Activated CD8-positive, alpha-beta memory T cell treated with anti-CD3 and anti-CD28 coated beads for 4 hours (primary cell): ENCODE measurements at regions not wholly inside any gene's neighbourhood (a gene's known extent, or its start where the extent isn't known, plus 50 kb on each side); places are given as distances from the start of the nearest gene placed in this dataset.

Experiments used
- DNase-seq, 2 donors: peaks; one replicate each; pipeline ENCODE4 v3.0.0-alpha.2; 2020; ENCODE audit warnings: low read depth in 2 of 2

DNA sequence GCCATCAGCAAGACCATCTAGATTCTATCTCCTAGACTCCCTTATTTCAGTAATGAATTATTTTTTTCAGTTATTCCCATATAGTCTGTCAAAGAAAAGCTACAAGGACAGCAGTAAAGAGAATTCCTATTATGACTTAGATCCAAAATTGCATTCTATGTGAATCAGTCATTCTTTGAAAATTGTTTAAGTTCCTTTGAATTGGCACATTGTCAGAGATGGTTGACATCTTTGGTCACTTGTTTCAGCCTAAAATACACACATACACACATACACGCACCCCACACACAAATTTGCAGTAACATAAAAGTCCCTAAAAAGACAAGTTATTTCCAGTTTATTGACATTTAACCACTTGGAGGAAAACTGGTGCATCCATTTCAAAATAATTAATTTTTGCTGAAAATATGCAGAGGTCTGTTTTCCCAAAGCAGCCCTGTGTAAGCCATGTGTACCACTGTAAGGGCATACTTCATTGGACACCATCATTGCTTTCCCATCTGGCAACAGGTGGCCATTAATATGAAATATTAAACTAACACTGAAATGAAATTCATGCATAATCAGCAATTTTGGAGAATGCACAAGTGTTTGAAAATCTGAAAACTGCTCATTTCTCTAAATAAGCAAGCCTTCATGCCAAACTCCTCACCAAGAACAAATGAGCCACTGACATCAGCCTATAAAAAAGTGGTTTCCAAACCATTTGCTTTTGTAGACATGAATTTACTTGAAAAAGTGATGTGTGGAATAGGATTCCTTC, 121.7 kb upstream of the COL1A2 start:
- no peak for DNase-seq

DNA sequence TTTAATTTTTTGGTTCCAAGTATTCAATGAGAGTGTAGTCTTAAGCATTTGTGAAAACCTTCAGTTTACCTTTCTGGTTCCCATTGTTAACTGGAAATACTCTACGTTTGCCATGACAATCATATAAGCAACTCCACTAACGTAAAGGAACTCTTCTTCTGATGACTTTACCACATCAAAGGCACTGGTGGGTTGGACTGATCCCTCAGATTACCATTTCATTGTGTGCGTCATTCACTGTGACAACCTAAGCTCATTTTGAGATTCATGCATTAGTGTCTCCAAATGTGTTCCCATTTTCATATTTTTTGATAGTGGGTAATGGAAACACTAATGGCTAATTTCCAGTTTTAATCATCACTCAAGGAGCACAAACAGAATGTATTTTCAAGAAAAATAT, 119.9 kb upstream of the COL1A2 start:
- no peak for DNase-seq

DNA sequence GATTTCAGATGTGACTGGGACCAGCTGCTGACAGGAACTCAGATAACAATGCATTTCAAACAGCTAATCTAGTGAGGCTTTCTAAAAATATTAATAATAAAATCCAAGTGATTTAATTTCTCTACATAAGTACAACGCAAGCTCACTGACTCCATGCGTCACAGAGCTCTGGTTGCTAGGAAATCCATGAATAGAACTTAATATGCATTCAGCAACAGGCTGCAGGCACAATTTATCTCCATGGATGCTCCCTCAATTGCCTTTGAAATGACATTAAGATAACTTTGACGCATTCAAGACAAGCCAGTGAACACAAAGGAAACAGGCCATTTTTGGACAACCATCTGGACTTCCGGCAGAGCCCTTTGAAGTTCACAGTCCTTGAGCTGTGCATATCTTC, 118.7 kb upstream of the COL1A2 start:
- no peak for DNase-seq

DNA sequence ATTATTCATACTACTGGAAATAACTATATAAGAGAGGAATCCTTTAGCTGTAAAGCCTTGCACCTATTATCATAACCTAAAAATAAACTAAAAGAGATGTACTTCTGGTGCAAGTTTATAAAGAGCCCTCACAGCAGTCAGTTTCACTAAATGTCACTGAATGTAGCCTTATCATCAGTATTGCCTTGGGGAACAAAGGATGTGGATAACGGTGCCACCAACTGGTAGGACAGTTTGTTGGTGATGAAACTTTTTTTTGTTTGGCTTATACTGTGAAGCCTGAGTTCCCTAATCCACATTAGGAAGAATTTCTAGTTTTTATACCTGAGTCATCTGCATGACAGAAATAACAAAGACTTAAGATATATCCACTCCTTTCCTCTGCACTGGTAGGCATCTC, 117.9 kb upstream of the COL1A2 start:
- no peak for DNase-seq

DNA sequence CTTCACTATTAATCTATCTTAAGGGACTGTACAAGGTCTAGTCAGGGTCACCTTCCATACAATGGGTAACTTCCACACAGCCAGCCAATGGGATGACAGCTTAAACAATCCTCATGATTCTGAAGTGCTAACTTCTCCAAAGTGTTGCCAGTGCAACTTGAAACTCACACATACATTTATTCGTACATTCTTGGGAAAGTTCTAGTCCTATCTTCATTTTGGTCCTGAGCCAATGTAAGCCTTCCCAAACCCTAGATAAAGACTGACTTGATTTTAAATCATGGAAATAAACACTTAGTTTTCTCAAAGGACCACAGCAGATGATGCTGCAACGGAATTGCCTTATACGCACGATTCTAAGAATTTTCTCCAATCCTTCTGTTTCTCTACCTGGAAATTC, 117.5 kb upstream of the COL1A2 start:
- DNase-seq: no peak

DNA sequence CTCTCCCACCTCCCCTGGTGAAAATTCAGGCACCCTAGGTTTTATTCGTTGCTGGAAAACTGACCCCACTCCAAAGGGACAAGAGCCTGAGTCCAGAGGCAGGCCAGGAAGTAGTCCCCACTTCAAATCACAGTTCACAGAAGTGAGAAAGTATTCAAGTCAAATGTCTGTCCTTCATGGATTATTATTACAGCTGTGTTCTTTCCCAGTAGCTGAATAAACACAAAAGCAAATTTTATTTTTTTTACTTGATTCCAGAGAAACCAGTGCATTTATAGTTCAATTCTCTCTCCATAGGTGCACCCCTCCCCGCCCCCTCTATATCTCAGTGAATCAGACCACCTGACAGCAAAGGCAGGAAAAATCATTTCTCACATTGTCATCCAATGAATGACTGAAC, 113.8 kb upstream of the COL1A2 start:
- DNase-seq: no peak

DNA sequence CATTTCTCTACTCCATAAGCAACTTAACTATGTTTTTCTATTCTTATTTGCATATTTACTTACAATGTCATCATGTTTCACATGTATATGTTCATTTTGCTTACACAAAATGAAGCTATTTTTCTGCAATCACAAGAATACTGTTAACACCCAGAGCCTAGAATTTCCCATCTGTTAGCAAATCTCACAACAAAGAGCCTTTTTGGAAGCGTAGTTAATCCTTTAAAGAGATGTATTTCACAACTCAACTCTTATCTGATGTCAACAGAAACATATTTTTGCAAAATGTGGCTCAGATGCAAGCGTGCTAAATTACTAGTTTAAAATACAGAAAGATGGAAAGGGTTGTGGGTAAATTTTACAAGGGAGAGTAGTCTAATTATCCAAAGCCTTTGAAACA, 110.6 kb upstream of the COL1A2 start:
- DNase-seq: no peak

DNA sequence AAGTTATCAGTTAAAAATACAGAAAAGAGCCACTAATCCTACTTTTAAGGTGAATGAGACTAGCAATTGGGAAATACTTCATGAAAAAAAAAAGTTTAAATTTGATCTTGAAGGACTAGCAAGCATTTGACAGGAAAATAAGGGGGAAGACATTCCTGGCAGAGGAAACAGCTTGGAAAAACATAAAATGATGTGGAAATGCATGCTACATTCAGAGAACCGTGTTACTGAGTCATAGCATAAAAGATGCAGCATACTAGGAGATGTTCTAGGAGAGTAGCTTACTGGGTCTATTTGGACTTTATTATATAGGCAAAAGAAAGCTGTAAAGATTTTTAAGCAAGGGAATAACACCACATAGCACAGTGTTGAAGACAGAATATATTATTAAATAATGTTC, 108.6 kb upstream of the COL1A2 start:
- no peak for DNase-seq

DNA sequence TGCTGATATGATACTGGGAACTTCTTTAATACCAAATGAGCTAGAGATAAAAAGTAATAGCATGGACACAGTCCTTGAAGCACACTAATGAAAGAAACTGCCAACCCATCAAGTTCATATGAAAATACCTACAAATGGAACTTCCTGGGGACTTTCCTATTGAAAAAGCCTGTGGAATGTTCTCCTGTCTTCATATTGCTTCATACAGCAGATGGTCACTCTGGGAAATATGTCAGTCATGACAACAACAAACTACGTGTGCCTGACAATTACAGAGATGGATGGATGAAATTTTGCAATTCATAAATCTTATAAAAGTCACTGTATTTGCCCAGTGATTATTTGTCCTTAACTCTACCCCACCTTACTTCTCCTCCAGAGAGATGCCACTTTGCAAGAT, 106.6 kb upstream of the COL1A2 start:
- no peak for DNase-seq

DNA sequence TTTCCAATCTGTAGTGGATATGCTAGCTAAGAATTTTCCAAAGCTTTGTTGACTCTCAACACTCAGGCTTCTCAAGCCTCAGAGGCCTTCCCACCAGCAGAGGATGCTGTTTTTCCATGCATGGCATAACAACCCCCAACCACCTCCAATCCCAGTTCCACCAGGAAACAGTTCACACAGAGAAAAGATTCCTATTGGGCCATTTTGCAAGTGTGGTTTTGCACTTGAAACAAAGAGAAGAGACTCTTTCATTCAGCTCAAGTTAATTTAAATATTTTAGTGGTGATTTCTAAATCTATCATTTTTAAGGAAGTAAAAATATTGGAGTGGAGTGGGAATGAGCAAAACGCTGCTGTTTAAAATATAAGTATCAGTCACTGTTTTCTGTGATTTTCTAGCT, 105.6 kb upstream of the COL1A2 start:
- no peak for DNase-seq

DNA sequence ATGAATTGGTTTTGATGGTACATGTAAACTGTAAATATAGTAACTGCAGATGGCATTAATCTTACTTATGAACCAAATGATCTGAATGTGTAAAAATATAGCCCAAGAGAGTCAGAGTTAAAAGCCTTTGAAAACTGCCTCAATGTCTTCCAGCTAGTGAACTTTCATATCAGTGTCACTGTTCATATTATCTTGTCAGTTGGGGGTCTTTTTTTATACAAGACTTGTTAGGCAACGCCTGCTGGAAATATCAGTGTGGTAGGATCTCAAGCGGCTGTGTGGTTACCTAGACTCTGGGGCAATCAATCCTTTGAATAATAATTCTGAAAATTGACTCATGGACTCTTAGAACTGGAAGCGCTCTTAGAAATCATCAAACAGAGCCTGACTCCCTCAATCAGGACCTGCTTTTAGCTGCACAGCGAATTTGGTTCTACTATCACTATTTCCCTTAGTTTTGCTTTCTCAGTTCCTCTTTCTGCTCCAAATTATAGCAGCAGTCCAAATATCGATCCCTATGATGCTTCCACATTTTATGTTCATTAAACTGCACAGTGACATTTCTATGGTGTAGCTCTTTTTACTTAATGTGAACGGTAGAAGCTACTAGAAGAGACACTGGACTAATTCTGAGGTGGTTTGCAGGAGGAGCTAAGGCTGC, 100.1 kb upstream of the COL1A2 start:
- no peak for DNase-seq

DNA sequence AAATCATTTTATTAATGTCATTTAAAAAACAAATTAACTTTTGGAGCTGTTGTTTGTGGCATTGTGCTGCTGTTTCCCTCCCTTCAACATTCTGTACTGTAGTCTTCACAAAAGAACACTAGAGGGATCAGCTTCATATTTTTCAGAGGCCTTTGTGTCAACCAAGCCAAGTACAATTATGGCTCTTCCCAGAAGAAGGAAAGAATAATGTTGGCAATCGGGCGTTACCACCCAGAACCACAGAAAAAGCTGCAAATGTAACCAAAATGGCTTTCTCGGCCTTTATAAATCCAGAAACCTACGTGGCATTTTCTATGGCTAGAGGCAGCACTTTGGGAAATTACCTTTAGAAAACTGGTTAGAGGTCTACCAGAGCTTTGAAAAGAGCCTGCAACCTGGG, 98.8 kb upstream of the COL1A2 start:
- DNase-seq: no peak

DNA sequence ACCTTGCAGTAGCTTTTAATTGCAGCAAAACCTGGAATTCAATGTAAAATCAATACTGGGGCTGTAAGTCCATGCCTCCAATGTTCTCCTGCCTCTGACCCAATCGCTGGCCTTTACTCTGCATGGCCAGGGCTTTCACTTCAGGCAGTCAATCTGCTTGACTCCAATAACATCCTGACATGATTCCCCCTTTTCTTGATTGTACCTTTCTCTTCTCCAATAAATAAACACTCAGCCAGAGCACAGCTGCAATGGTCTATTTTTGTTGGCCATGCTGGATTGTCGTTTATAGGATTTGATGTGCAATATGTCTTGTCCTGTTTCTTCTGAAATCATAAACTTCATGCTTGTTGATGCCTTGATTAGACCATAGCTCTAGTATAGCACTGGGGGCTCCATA, 97.8 kb upstream of the COL1A2 start:
- DNase-seq: no peak

DNA sequence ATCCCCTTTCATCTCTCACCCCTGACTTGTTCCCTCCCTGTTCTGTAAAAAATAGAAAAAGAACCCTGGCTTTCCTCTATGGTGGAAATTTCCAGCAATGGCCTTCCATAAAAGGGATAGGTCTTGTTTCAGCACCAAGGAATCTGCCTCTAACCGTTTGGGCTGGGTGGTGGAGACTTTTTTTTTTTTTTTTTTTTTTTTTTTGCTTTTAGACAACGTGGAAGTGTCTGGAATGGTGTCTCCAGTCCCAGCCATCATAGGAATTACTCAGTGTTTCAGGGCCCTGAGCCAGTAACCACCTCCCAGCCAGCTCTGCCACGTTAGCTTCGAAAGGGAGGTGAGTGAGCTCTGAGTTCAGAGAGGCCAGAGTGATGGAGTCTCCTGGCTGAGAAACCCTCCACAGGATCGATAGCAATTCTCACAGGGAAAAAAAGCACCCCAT, 97.3 kb upstream of the COL1A2 start:
- DNase-seq: no peak

DNA sequence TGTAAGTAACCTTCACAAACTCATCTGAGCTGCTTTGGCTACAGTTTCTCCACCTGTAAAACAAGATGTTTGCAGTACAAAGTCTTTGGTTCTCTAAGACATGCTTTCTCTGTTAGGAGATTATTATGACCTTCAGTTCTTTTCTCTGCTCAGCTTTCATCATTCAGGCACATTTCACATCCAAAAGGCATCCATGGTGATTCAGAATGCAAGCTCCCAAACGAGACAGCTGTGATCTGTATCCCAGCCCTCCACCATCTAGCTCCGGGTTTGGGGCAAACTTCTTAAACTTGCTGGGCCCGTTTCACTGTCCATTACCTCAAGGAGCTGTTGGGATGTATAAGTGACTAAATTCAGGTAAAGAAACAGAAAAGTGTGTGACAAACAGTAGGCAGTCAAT, 95.8 kb upstream of the COL1A2 start:
- DNase-seq: no peak

DNA sequence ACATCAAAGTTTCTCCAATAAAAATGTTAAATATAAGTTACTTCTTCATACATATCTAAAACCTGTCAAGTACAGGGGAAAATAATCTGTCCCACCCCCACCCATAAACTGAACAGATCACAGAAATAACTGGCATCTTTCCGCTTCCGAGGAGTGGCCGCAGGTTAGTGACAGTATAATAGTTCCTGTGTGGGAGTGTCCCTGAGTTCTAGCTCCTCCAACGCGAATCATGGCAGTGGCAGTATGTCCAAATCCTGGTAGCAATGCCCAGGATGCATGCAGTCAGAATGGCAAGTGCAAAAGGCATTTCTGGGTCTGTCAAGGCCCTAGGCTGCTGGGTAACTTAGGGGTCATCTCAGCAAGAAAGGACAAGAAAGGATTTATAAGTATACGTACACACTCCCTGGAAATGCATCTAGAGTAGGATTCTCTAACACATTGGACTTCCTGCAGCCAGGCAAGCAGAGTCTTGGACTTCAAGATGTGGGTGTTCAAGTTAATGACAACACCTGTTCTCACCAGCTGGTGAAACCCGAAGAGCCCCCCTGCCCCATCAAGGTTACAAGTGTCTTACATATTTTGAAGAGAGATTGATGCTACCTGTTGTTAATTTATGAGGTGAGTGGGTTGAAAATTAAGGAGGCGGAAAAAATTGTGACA, 94.4 kb upstream of the COL1A2 start:
- no peak for DNase-seq

DNA sequence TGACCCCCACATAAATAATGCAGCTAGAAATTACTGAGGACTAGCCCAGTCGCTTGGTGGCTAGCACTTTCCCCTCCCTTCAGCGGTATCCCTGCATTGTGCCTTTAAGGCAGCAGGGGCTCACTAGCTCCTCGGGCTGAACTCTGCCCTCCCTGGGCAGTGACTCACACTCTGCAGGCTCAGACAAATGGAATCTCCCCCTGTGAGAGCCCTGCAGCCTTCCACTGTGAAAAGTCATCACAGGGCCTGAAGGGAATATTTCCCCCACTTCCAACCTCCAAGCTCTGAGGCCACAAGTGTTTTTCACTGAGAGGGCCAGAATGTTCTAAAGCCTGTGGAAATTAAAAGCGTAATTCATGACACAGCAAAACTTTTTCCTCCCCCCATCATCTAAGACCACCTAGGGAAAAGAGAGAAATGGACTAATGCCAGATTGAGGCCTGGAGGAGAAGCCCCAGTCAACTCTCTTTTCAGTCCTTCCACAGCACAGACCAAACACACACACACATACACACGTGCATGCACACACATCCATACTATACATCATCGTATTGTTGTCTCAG, 93.6 kb upstream of the COL1A2 start:
- DNase-seq: no peak

DNA sequence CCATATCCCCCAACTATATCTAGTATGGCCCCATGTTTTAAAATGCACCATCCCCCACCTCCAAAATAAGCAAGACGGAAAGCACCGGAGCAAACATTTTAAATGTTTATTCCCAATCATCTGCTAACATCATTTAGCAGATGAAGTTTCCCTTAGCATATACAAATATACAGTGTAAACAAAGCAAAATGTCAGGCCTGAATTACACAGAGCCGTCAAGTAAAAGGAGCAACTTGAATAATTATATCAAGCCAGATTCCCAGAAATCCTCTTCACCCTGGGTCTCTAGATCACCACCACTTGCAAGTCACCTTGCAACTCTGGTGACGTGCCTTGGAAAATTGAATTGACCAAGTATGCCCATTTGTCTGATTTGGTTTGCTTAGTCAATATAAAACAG, 91.6 kb upstream of the COL1A2 start:
- DNase-seq: no peak

DNA sequence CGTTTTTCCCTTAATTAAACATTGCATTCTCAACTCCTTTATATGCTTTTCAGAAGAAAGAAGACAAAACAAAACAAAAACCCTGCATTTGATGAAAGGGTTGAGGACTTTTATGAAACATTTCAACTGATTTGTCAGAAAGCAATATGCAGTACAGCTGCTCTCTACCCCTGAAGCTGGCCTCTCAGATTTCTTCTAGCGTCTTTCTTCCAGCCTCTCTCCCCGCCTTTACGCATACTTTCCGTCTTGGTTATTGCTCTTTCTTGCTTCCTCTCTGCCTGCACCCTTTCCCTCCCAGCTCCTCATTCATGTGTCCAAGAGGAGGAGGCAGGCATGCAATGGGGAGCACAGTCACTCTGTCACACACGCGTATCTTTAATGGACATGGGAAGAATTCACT, 91.0 kb upstream of the COL1A2 start:
- no peak for DNase-seq

DNA sequence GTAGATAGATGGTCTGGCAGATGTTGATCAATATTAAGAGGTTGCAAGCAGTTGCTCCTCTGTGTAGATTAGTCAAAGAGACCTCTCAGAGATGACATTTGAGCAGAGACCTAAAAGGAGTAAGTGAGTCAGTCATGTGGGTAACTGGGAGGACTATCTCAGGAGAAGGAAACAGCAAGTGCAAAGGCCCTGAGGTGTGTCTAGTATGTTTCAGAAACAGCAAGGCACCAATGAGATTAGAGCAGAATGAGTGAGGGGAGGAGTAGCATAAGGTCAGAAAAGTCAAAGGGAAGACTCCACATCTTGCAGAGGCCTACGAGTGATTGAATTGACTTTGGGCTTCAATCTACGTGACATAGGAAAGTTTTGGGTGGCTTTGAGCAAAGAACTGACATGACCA, 89.8 kb upstream of the COL1A2 start:
- no peak for DNase-seq

DNA sequence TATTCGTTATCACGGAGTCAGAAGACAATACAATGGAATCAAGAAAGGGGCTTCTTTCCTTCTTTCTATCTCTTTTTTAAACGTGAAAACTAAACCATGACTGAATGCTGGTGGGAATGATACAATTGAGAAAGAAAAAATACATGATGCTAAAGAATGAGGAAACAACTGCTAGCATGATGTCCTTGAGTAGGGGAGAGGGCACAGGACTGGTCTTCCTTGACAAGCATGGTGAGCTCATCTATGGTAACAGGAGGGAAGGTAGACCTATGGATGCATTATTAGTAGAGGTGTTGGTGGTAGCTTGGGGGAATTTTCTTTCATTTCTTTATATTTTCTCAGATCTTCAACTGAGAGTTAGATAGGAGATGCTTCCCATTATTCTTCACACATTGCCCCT, 88.9 kb upstream of the COL1A2 start:
- no peak for DNase-seq

DNA sequence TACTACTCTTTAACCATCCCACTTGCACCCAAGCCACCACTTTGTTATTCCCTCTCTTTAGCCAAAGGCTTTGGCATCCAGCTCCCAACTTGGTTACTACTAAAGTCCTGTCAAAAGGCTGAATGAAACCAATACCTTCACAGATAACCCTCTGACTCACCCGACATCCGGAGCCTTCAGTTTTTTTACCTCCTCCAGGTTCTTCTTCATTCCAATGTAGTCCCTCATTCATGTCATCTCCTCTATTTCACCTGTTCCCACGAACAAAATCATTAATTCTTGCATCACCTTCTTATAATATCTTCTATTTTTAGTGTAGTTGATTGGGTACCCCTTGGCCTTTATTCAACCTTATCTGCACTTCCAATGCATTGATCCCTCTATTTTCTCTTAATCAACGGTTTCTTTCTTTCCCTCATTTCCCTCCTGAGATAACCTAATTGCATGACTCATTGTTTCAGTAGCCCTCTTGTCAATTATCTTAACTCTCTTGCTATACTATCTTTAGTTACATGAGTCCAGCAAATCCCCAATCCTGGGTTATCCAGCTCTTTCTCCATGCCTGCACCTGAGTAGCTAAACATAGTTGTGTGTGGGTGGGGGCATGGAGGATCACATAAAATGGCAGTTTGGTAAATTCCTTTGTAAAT, 87.2 kb upstream of the COL1A2 start:
- no peak for DNase-seq
